ENCODE measurements at regions not wholly inside any gene's neighbourhood (a gene's known extent, or its start where the extent isn't known, plus 50 kb on each side); places are given as distances from the start of the nearest gene placed in this dataset.

DNA sequence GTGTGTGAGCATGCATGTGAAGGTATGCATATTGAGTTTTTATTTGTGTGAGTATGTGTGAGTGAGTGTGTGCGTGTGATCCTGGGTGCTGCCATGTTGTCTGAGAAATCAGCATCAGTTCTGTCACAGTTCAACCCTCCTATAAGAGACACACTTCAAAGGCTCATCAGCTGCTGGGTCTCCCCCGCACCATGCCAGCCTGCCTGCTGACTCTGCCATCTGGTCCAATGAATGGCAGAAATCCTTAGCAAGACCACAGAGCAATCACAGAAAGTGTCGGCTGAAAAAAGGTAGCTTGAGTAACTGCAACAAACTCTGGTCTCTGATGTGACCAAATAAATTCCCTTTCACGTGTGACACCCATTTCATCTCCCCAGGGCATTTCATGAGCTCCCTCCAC is 381.8 kb upstream of the MAF start:
- TF ChIP-seq POLR2A (IDR thresholded peaks at IDR 0.05), result no peak
- TF ChIP-seq, protein P1, sequence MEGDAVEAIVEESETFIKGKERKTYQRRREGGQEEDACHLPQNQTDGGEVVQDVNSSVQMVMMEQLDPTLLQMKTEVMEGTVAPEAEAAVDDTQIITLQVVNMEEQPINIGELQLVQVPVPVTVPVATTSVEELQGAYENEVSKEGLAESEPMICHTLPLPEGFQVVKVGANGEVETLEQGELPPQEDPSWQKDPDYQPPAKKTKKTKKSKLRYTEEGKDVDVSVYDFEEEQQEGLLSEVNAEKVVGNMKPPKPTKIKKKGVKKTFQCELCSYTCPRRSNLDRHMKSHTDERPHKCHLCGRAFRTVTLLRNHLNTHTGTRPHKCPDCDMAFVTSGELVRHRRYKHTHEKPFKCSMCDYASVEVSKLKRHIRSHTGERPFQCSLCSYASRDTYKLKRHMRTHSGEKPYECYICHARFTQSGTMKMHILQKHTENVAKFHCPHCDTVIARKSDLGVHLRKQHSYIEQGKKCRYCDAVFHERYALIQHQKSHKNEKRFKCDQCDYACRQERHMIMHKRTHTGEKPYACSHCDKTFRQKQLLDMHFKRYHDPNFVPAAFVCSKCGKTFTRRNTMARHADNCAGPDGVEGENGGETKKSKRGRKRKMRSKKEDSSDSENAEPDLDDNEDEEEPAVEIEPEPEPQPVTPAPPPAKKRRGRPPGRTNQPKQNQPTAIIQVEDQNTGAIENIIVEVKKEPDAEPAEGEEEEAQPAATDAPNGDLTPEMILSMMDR (IDR thresholded peaks at IDR 0.05), result no peak
